Endodermal cell (in vitro differentiated cells): ENCODE measurements at regions not wholly inside any gene's neighbourhood (a gene's known extent, or its start where the extent isn't known, plus 50 kb on each side); places are given as distances from the start of the nearest gene placed in this dataset.
A peak's percentile ranks its signal among the peaks of the same experiment; 100 is the strongest.

ENCODE experiments used
- DNase-seq: peaks from one replicate; pipeline ENCODE4 v3.0.0-alpha.2; 2017
- H3K27ac ChIP-seq: 2 replicates; pipeline ENCODE4 v1.5.1; 2013; ENCODE audit warnings: mild to moderate bottlenecking, low read depth, low read length, moderate library complexity
- H3K27me3 ChIP-seq: 2 replicates; pipeline ENCODE4 v1.6.1; 2013; ENCODE audit warnings: mild to moderate bottlenecking, low read length, moderate library complexity; ENCODE audit not compliant: insufficient read depth, control insufficient read depth, poor library complexity, severe bottlenecking
- H3K36me3 ChIP-seq: 2 replicates; pipeline ENCODE4 v1.7.0; 2013; ENCODE audit warnings: mild to moderate bottlenecking, low read length, moderate library complexity; ENCODE audit not compliant: control insufficient read depth, insufficient read depth
- H3K4me1 ChIP-seq: one replicate; pipeline ENCODE4 v1.7.0; 2013; ENCODE audit warnings: low read length; ENCODE audit not compliant: control insufficient read depth, insufficient read depth
- H3K4me3 ChIP-seq: 2 replicates; pipeline ENCODE4 v1.5.1; 2013; ENCODE audit warnings: mild to moderate bottlenecking, low read length, moderate library complexity
- H3K9ac ChIP-seq: 2 replicates; pipeline ENCODE4 v1.6.1; 2013; ENCODE audit warnings: mild to moderate bottlenecking, low read length, moderate library complexity; ENCODE audit not compliant: poor library complexity, severe bottlenecking; ENCODE audit errors: extremely low read depth
- H3K9me3 ChIP-seq: 2 replicates; pipeline ENCODE4 v1.6.1; 2013; ENCODE audit warnings: mild to moderate bottlenecking, low read length, moderate library complexity; ENCODE audit not compliant: control insufficient read depth
- H3K27ac Mint-ChIP-seq: 2 replicates; pipeline ENCODE4 v1.8.0; 2020; ENCODE audit warnings: mixed read lengths
- H3K27me3 Mint-ChIP-seq: 2 replicates; pipeline ENCODE4 v1.8.0; 2021; ENCODE audit warnings: mild to moderate bottlenecking, mixed read lengths; ENCODE audit not compliant: insufficient read depth
- H3K36me3 Mint-ChIP-seq: 2 replicates; pipeline ENCODE4 v1.8.0; 2020; ENCODE audit warnings: low read depth, mixed read lengths
- H3K4me1 Mint-ChIP-seq: 2 replicates; pipeline ENCODE4 v1.8.0; 2020; ENCODE audit warnings: mixed read lengths
- H3K4me3 Mint-ChIP-seq: 2 replicates; pipeline ENCODE4 v1.8.0; 2020; ENCODE audit warnings: mild to moderate bottlenecking, moderate library complexity, mixed read lengths
- H3K9me3 Mint-ChIP-seq: 2 replicates; pipeline ENCODE4 v1.8.0; 2020; ENCODE audit warnings: mild to moderate bottlenecking, mixed read lengths
- WGBS, 2 experiments: methylation state at CpG; one replicate each; pipeline versions ENCODE4 v1.1.5 to v1.1.7; 2013; ENCODE audit warnings: missing lambda C conversion rate in 2 of 2, mixed read lengths in 1 of 2; ENCODE audit not compliant: insufficient coverage in 1 of 2, insufficient read length in 1 of 2; 5-methylcytosine and 5-hydroxymethylcytosine counted together
- TF ChIP-seq, protein P1 (sequence below): fragments of 200-600 bp; sonication (generic); conservative IDR thresholded peaks from 2 replicates; pipeline ENCODE4 v1.5.0; 2021; ENCODE audit warnings: antibody characterized with exemption, mild to moderate bottlenecking

DNA sequence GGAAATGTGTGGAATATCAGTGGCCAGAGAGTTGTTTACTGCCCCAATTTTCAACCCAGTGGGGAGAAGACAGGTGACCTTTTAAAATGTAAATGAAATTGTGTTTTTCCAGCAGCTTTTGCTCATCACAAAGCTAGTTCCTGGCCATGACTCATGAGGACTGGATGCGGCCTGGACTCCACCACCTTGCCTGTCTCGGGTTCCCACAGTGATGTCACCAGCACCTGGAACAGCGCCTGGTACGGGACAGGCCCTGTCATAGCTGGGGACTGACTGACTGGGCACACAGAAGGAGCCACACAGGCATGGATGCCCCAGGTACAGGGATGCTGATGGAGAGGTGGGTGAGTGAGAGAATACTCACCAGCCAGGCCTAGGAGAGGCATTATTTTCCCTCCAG lies 277.1 kb downstream of the AJAP1 start:
- H3K27ac Mint-ChIP-seq: no peak overlapping the region
- Histone ChIP-seq H3K9me3 (no peaks in the 10 kb centered on the region), H3K4me1 (peaks cover 3% of the 10 kb centered on the region), H3K9ac (no peak overlapping the region), H3K4me3 (no peak overlapping the region), H3K27me3 (no peaks in the 10 kb centered on the region), H3K27ac (no peak overlapping the region), H3K36me3 (no peaks in the 10 kb centered on the region)
- H3K9me3 Mint-ChIP-seq: no peaks in the 10 kb centered on the region
- TF ChIP-seq, protein P1, sequence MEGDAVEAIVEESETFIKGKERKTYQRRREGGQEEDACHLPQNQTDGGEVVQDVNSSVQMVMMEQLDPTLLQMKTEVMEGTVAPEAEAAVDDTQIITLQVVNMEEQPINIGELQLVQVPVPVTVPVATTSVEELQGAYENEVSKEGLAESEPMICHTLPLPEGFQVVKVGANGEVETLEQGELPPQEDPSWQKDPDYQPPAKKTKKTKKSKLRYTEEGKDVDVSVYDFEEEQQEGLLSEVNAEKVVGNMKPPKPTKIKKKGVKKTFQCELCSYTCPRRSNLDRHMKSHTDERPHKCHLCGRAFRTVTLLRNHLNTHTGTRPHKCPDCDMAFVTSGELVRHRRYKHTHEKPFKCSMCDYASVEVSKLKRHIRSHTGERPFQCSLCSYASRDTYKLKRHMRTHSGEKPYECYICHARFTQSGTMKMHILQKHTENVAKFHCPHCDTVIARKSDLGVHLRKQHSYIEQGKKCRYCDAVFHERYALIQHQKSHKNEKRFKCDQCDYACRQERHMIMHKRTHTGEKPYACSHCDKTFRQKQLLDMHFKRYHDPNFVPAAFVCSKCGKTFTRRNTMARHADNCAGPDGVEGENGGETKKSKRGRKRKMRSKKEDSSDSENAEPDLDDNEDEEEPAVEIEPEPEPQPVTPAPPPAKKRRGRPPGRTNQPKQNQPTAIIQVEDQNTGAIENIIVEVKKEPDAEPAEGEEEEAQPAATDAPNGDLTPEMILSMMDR: no peak
- no peak overlapping the region for H3K4me3 Mint-ChIP-seq
- peaks cover 10% of the 10 kb centered on the region for H3K4me1 Mint-ChIP-seq
- peaks cover 37% of the 10 kb centered on the region for H3K27me3 Mint-ChIP-seq
- WGBS, 2 experiments: 85% methylated on average over 4 of the region's 4 CpGs; no CpG with 5 or more reads in 1 of the 2 experiments
- H3K36me3 Mint-ChIP-seq: no peaks in the 10 kb centered on the region
- DNase-seq: peak; percentile 79

DNA sequence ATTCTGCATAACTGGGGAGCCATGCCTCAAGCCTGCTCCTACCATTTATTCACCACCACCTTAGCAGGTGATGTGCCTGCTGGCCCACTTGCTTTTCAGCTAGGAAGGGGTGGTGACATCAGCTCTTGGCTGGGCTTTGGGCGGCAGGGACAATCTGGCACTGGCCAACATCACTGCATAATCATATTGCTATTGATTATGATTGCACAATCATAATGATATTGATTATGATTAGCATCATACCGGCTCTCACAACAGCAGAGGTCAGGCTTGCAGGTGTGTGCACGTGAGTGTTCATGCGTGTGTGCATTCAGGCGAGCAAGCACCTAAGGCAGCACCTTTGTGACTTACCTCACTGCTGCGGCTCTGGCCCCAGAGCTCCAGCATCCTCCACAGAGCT lies 273.8 kb downstream of the AJAP1 start:
- no peak overlapping the region for H3K9ac ChIP-seq
- no peak overlapping the region for H3K27ac ChIP-seq
- Mint-ChIP-seq H3K27me3 (peaks cover 32% of the 10 kb centered on the region), H3K27ac (no peak overlapping the region), H3K9me3 (no peaks in the 10 kb centered on the region), H3K36me3 (no peaks in the 10 kb centered on the region), H3K4me1 (peaks cover 11% of the 10 kb centered on the region), H3K4me3 (no peak overlapping the region)
- peaks cover 3% of the 10 kb centered on the region for H3K4me1 ChIP-seq
- no peaks in the 10 kb centered on the region for H3K9me3 ChIP-seq
- no peaks in the 10 kb centered on the region for H3K36me3 ChIP-seq
- no peak overlapping the region for H3K4me3 ChIP-seq
- WGBS, 2 experiments: 92% methylated on average over 6 of the region's 6 CpGs; no CpG with 5 or more reads in 1 of the 2 experiments
- H3K27me3 ChIP-seq: no peaks in the 10 kb centered on the region
- DNase-seq: no peak
- TF ChIP-seq, protein P1: no peak

GRCh38 chr1:4924356-4924755 lies 269.9 kb downstream of the AJAP1 start:
- Histone ChIP-seq H3K36me3 (no peaks in the 10 kb centered on the region), H3K4me1 (no peaks in the 10 kb centered on the region), H3K4me3 (no peak overlapping the region), H3K27me3 (no peaks in the 10 kb centered on the region), H3K27ac (no peak overlapping the region), H3K9ac (no peak overlapping the region), H3K9me3 (peaks cover 23% of the 10 kb centered on the region)
- Mint-ChIP-seq H3K4me1 (peaks cover 4% of the 10 kb centered on the region), H3K36me3 (no peaks in the 10 kb centered on the region), H3K4me3 (no peak overlapping the region), H3K9me3 (peaks cover 19% of the 10 kb centered on the region), H3K27ac (no peak overlapping the region), H3K27me3 (peaks cover 22% of the 10 kb centered on the region)
- WGBS, 2 experiments: 96% methylated on average over 2 of the region's 2 CpGs; no CpG with 5 or more reads in 1 of the 2 experiments
- no peak for DNase-seq
- TF ChIP-seq, protein P1: no peak
